GM10266 (cell line): ENCODE measurements at regions not wholly inside any gene's neighbourhood (a gene's known extent, or its start where the extent isn't known, plus 50 kb on each side); places are given as distances from the start of the nearest gene placed in this dataset.

Experiments
- DNase-seq: peaks from one replicate; pipeline ENCODE4 v3.0.0; 2012; ENCODE audit errors: extremely low spot score
- CTCF ChIP-seq: IDR thresholded peaks from 2 replicates; pipeline ENCODE4 v1.5.1; 2012; ENCODE audit warnings: mild to moderate bottlenecking, low read depth; ENCODE audit not compliant: control insufficient read depth, insufficient read depth; ENCODE audit errors: missing control alignments

- no peak for TF ChIP-seq CTCF
- no peak for DNase-seq
Measured at GRCh38 chr16:52004343-52004742, 542.6 kb downstream of the TOX3 start.

- no peak for DNase-seq
- TF ChIP-seq CTCF, result no peak
Measured at GRCh38 chr16:52002026-52002425, 544.9 kb downstream of the TOX3 start.

- no peak for TF ChIP-seq CTCF
- no peak for DNase-seq
Measured at GRCh38 chr16:51996516-51996915, 550.4 kb downstream of the TOX3 start.

GRCh38 chr16:51994597-51994996 lies 552.3 kb downstream of the TOX3 start:
- DNase-seq, result no peak

GRCh38 chr16:51989637-51990230 lies 557.2 kb downstream of the TOX3 start:
- no peak for TF ChIP-seq CTCF

More at GRCh38 chr16:51994597-51994996, 552.3 kb downstream of the TOX3 start:
- no peak for TF ChIP-seq CTCF

GRCh38 chr16:51988977-51989376 lies 558.0 kb downstream of the TOX3 start:
- DNase-seq, result no peak
- no peak for TF ChIP-seq CTCF

More at GRCh38 chr16:51989637-51990230, 557.2 kb downstream of the TOX3 start:
- no peak for DNase-seq

DNA sequence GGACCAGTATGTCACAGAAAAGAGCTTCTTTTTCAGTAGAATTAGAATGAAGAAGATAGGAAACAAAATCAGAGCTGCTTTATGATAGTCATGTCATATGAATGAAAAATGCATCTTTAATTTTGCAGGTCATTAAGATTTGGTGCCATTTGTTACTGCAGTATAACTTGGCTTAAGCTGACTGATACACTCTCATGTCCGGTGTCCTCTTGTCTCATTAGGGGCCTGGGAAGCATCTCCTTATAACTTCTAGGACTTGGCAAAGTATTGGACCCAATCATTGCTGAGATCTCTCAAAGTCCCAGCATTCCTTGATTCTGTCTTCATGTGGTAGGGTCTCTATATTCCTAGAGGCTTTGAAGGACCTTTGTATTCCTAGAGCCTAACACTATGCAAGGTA lies 559.4 kb downstream of the TOX3 start:
- DNase-seq, result no peak
- no peak for TF ChIP-seq CTCF
